ENCODE measurements at regions not wholly inside any gene's neighbourhood (a gene's known extent, or its start where the extent isn't known, plus 50 kb on each side); places are given as distances from the start of the nearest gene placed in this dataset.

DNA sequence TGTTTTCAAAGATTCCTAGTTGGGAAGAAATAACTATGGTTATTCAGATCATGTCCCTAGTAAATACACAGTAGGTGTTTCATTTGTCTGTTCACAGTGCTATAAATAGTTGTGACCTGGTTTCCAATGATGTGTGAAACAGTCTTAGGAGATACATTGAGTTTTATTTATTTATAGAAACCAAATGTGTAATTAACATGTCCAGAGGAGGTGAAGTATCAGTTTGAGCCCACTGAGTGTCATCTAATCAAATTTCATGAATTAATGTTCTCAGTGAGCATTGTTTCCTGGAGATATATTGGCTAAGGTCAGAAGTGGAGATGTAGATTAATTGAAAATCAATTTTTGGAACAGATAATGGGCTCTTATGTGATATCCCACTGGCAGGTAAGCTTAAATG lies 996.3 kb downstream of the FSTL5 start:
- no peaks in the 10 kb centered on the region for H3K27me3 Mint-ChIP-seq (ENCODE audit: low read depth)
- H3K4me3 Mint-ChIP-seq (ENCODE audit: low read depth) = no peak overlapping the region
- H3K4me1 Mint-ChIP-seq (ENCODE audit: low read depth) = no peaks in the 10 kb centered on the region
- no peak overlapping the region for H3K27ac Mint-ChIP-seq
- DNase-seq (ENCODE audit: low spot score) = no peak
- no peaks in the 10 kb centered on the region for H3K36me3 Mint-ChIP-seq (ENCODE audit: low read depth)
- H3K9me3 Mint-ChIP-seq = peaks cover 34% of the 10 kb centered on the region
- intact Hi-C loops (cut with micrococcal nuclease) = no loop called here

DNA sequence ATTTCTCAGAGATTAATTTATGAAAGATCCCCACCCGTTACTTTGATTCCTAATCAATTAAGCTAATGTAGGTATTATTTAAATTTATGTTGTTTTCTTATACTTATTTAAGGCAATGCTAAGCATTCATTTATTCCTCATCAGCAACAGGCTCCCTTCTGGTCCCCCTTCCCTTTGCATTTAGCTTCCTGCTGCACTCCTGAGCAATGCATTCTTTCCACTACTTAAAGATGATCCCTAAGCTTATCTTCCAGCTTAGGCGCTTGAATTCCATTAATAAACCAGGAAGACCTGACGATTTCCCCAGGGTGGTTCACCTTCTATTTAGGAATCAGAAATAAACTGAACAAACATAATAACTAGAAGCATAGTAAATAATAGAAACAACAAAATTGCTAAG lies 1003.1 kb downstream of the FSTL5 start:
- H3K4me3 Mint-ChIP-seq (ENCODE audit: low read depth) = no peak overlapping the region
- no peak overlapping the region for H3K27ac Mint-ChIP-seq
- intact Hi-C loops (cut with micrococcal nuclease) = no loop called here
- H3K4me1 Mint-ChIP-seq (ENCODE audit: low read depth) = no peaks in the 10 kb centered on the region
- no peaks in the 10 kb centered on the region for H3K36me3 Mint-ChIP-seq (ENCODE audit: low read depth)
- H3K27me3 Mint-ChIP-seq (ENCODE audit: low read depth) = no peaks in the 10 kb centered on the region
- peaks cover 16% of the 10 kb centered on the region for H3K9me3 Mint-ChIP-seq
- no peak for DNase-seq (ENCODE audit: low spot score)

DNA sequence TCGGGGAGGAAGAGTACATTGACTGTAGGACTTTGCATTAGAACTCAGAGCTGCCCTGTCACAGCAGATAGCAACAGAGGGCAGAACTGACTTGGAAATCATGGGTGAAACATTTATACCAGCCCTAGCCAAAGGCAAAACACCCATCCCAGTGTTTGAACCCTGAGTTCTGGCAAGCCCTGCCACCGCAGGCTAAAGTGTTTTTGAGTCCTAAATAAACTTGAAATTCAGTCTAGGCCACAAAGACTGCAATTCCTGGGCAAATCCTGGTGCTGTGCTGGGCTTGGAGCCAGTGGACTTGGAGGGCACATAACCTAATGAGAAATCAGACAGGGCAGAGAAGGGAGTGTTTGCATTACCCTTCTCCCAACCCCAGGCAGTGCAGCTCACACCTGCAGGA lies 1015.7 kb downstream of the FSTL5 start:
- no peak overlapping the region for H3K27ac Mint-ChIP-seq
- no peaks in the 10 kb centered on the region for H3K4me1 Mint-ChIP-seq (ENCODE audit: low read depth)
- H3K9me3 Mint-ChIP-seq = peaks cover 41% of the 10 kb centered on the region
- DNase-seq (ENCODE audit: low spot score) = no peak
- no peaks in the 10 kb centered on the region for H3K27me3 Mint-ChIP-seq (ENCODE audit: low read depth)
- intact Hi-C loops (cut with micrococcal nuclease) = no loop called here
- no peak overlapping the region for H3K4me3 Mint-ChIP-seq (ENCODE audit: low read depth)
- no peaks in the 10 kb centered on the region for H3K36me3 Mint-ChIP-seq (ENCODE audit: low read depth)

DNA sequence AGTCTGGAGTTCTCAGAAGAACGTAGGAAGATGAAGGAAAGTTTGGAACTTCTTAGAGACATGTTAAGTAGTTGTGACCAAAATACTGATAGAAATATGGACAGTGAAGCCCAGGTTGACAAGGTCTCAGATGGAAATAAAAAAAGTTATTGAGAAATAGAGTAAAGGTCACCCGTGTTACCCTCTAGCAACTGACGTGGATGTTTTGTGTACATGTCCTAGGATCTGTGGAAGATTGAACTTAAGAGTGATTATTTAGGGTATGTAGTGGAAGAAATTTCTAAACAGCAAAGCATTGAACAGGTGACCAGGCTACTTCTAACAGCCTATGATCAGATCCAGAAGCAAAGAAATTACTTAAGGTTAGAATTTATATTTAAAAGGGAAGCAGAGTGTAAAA lies 1020.4 kb downstream of the FSTL5 start:
- Mint-ChIP-seq H3K36me3 (ENCODE audit: low read depth) (no peaks in the 10 kb centered on the region), H3K27ac (no peak overlapping the region), H3K4me1 (ENCODE audit: low read depth) (no peaks in the 10 kb centered on the region), H3K27me3 (ENCODE audit: low read depth) (no peaks in the 10 kb centered on the region), H3K4me3 (ENCODE audit: low read depth) (no peak overlapping the region), H3K9me3 (peaks cover 42% of the 10 kb centered on the region)
- intact Hi-C loops (cut with micrococcal nuclease) = no loop called here
- no peak for DNase-seq (ENCODE audit: low spot score)

DNA sequence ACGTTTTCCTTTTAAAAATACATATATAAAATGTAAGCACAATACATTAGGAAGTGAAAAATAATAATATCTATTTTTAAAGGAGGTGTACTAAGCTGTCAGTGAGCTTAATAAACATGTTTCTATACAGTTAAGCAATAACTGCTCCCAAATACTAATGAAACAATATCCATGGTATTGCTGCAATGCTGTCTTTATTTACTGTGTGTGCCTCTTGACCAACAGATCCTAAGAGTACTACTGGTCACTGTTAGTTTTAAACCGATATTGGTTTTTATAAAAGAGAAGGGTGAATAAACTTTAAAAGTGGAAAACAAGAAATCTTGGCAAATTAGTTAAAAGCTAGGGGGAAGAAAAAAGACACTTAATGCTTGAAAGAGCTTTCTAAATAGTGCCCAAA lies 1029.0 kb downstream of the FSTL5 start:
- H3K36me3 Mint-ChIP-seq (ENCODE audit: low read depth) = no peaks in the 10 kb centered on the region
- no peak for DNase-seq (ENCODE audit: low spot score)
- intact Hi-C loops (cut with micrococcal nuclease) = no loop called here
- no peak overlapping the region for H3K4me3 Mint-ChIP-seq (ENCODE audit: low read depth)
- peaks cover 27% of the 10 kb centered on the region for H3K9me3 Mint-ChIP-seq
- no peaks in the 10 kb centered on the region for H3K4me1 Mint-ChIP-seq (ENCODE audit: low read depth)
- no peaks in the 10 kb centered on the region for H3K27me3 Mint-ChIP-seq (ENCODE audit: low read depth)
- H3K27ac Mint-ChIP-seq = no peak overlapping the region

DNA sequence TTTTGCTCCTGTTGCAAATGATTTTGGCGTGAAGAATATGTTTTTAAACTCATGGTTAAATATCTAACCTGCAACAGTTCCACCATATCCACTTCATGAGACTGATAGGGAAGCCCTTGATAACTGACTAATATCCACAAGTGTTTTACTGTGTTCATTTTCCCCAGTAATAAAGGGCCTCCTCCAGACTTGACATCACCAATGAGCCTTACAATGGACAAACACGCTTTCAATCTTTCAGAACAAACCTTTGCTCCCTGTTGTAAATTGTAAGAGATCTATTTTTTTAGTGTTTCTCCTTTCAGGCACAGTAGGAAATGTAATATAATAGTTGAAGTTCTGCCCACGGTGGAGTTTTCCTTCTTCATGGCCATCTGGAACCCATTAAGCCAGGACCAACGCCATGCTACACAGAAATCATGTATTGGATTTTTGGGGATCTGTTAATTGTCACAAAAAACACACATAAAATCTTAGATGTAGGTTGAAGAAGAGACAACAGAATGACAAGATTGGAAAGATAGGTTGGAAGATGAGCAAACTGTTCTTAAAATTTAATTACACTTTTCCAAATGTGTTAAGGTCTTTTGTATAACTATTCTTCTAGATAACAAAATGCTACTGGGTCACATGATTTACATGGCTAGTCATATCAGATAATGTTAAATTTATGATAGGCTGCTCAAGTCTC lies 1030.1 kb downstream of the FSTL5 start:
- intact Hi-C loops (cut with micrococcal nuclease) = no loop called here
- DNase-seq (ENCODE audit: low spot score) = no peak
- H3K27me3 Mint-ChIP-seq (ENCODE audit: low read depth) = no peaks in the 10 kb centered on the region
- no peaks in the 10 kb centered on the region for H3K36me3 Mint-ChIP-seq (ENCODE audit: low read depth)
- no peak overlapping the region for H3K4me3 Mint-ChIP-seq (ENCODE audit: low read depth)
- H3K4me1 Mint-ChIP-seq (ENCODE audit: low read depth) = no peaks in the 10 kb centered on the region
- peaks cover 19% of the 10 kb centered on the region for H3K9me3 Mint-ChIP-seq
- no peak overlapping the region for H3K27ac Mint-ChIP-seq

DNA sequence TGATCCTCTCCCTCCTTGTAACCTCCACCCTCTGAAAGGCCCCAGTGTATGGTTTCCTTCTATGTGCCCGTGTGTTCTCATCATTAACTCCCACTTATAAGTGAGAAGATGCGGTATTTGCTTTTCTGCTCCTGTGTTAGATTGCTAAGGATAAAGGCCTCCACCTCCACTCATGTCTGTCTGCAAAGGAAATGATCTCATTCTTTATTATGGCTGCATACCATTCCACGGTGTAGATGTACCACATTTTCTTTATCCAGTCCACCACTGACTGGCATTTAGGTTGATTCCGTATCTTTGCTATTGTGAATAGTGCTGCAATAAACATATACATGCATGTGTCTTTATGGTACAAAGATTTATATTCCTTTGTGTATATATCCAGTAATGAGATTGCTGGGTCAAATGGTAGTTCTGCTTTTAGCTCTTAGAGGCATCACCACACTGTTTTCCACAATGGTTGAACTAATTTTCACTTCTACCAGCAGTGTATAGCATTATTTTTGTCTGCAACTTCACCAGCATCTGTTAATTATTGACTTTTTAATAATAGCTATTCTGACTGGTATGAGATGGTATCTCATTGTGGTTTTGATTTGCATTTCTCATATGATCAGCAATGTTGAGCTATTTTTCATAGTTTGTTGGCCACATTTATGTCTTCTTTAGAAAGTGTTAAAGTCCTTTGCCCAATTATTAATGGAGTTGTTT lies 1030.9 kb downstream of the FSTL5 start:
- no peak for DNase-seq (ENCODE audit: low spot score)
- H3K36me3 Mint-ChIP-seq (ENCODE audit: low read depth) = no peaks in the 10 kb centered on the region
- no peak overlapping the region for H3K4me3 Mint-ChIP-seq (ENCODE audit: low read depth)
- intact Hi-C loops (cut with micrococcal nuclease) = no loop called here
- H3K9me3 Mint-ChIP-seq = peaks cover 11% of the 10 kb centered on the region
- H3K4me1 Mint-ChIP-seq (ENCODE audit: low read depth) = no peaks in the 10 kb centered on the region
- H3K27me3 Mint-ChIP-seq (ENCODE audit: low read depth) = no peaks in the 10 kb centered on the region
- H3K27ac Mint-ChIP-seq = no peak overlapping the region

DNA sequence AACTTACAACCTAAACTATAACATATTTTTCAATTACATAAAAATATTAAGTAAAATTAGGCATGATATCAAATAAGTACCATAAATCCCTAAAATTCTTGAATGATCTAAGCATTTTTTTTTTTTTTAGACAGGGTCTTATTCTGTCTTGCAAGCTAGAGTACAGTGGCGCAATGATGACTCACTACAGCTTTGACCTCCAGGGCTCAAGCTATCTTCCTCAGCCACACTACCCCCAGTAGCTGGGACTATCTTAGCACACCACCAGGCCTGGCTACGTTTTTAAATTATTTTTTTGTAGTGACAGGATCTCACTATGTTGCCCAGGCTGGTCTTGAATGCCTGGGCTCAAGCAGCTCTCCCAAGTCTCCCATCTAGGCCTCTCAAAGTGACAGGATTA lies 1042.3 kb downstream of the FSTL5 start:
- DNase-seq (ENCODE audit: low spot score) = no peak
- Mint-ChIP-seq H3K36me3 (ENCODE audit: low read depth) (no peaks in the 10 kb centered on the region), H3K4me3 (ENCODE audit: low read depth) (no peak overlapping the region), H3K9me3 (peaks cover 16% of the 10 kb centered on the region), H3K4me1 (ENCODE audit: low read depth) (no peaks in the 10 kb centered on the region), H3K27me3 (ENCODE audit: low read depth) (no peaks in the 10 kb centered on the region), H3K27ac (no peak overlapping the region)
- intact Hi-C loops (cut with micrococcal nuclease) = no loop called here

DNA sequence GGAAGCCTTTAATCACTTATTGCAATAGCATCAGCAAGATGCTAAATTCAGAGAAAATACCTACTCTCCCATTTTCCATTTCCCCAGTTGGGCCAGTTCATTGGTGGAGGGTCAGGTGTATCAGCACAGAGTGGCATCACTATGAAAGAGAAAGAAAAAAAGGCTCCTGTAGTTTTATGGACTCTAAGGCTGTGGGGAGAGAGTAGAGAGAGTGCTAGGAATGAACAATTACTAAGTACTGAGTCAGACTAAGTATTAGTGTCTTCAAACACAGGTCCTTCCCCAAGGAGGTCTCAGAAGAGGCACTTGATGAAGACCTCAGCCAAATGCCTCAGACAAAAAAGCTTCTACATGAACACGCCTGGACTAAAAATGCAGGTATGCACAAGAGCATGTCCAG lies 1061.9 kb downstream of the FSTL5 start:
- no peaks in the 10 kb centered on the region for H3K36me3 Mint-ChIP-seq (ENCODE audit: low read depth)
- H3K9me3 Mint-ChIP-seq = peaks cover 43% of the 10 kb centered on the region
- no peak overlapping the region for H3K27ac Mint-ChIP-seq
- H3K27me3 Mint-ChIP-seq (ENCODE audit: low read depth) = no peaks in the 10 kb centered on the region
- intact Hi-C loops (cut with micrococcal nuclease) = no loop called here
- no peak overlapping the region for H3K4me3 Mint-ChIP-seq (ENCODE audit: low read depth)
- no peak for DNase-seq (ENCODE audit: low spot score)
- H3K4me1 Mint-ChIP-seq (ENCODE audit: low read depth) = no peaks in the 10 kb centered on the region

DNA sequence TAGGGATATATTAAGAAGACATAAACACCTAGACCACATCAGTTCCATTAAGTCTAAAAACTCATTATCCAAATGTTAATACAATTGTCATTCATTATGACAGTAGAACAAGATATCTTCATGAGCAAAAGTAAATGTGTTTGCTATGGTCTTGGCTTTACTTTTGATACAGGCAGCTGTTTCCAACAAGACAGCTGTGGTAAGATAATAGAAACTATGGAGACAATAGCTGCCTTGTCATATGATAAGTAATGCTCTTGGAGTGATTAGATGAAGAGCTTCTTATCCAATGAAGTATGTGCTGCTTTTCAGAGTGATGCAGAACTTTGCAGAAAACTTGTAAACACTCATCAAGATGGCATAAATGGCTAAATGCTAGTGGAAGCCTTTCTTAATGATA lies 1066.0 kb downstream of the FSTL5 start:
- peaks cover 7% of the 10 kb centered on the region for H3K9me3 Mint-ChIP-seq
- H3K4me3 Mint-ChIP-seq (ENCODE audit: low read depth) = no peak overlapping the region
- H3K27ac Mint-ChIP-seq = no peak overlapping the region
- H3K4me1 Mint-ChIP-seq (ENCODE audit: low read depth) = no peaks in the 10 kb centered on the region
- H3K27me3 Mint-ChIP-seq (ENCODE audit: low read depth) = no peaks in the 10 kb centered on the region
- DNase-seq (ENCODE audit: low spot score) = no peak
- H3K36me3 Mint-ChIP-seq (ENCODE audit: low read depth) = no peaks in the 10 kb centered on the region
- intact Hi-C loops (cut with micrococcal nuclease) = no loop called here

DNA sequence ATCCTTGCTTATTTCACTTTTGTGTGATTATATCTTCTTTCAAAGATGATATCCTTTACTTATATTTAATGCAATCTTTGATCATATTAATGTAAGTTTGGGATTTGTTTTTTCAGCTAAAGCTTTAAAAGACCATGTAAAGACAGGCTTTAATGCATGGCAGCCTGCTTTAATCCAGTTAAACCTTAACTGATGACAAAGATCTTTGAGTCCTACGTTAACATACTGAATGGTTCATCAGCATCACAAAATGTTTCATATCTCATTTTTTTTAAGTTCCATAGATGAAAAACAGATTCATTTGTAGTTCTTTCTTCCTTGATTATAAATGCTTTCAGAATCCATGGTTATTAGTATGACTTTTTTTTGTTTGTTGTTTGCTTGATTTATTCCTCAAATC lies 1102.8 kb downstream of the FSTL5 start:
- DNase-seq (ENCODE audit: low spot score) = no peak
- H3K27me3 Mint-ChIP-seq (ENCODE audit: low read depth) = no peaks in the 10 kb centered on the region
- no peak overlapping the region for H3K4me3 Mint-ChIP-seq (ENCODE audit: low read depth)
- H3K27ac Mint-ChIP-seq = no peak overlapping the region
- no peaks in the 10 kb centered on the region for H3K36me3 Mint-ChIP-seq (ENCODE audit: low read depth)
- H3K9me3 Mint-ChIP-seq = peaks cover 21% of the 10 kb centered on the region
- no peaks in the 10 kb centered on the region for H3K4me1 Mint-ChIP-seq (ENCODE audit: low read depth)
- intact Hi-C loops (cut with micrococcal nuclease) = no loop called here

All from activated T-helper 2 cell treated with anti-CD3 and anti-CD28 coated beads, Interferon-gamma antibody, Interleukin-2, Interleukin-4, amounts not matched to agents 10 μg/mL and 5 μg/mL and 100 μg/mL, durations not matched to agents 14 hours and 24 hours and 36 hours (primary cell).